CD4-positive, alpha-beta T cell (primary cell): ENCODE measurements at regions not wholly inside any gene's neighbourhood (a gene's known extent, or its start where the extent isn't known, plus 50 kb on each side); places are given as distances from the start of the nearest gene placed in this dataset.

ENCODE experiments used
- ATAC-seq: fragments of 200-7000 bp; cut with Tn5 transposase; one replicate; pipeline ENCODE4 v1.10.0; 2022; ENCODE audit warnings: mild to moderate bottlenecking; ENCODE audit not compliant: poor library complexity
- CTCF ChIA-PET: fragments of 350-600 bp; sonication (Branson Sonifier 250); formaldehyde crosslinking; loops from one replicate; lab custom pipeline; 2021; ENCODE audit warnings: antibody characterized with exemption, inconsistent platforms; lab: Charles Lee
- POLR2A ChIA-PET: fragments of 350-600 bp; sonication (Branson Sonifier 250); formaldehyde crosslinking; loops from one replicate; lab custom pipeline; 2021; ENCODE audit warnings: antibody characterized with exemption, inconsistent platforms; lab: Charles Lee
- DNase-seq, 14 experiments: peaks; one replicate each; pipeline ENCODE4 v3.0.0-alpha.2; 2013 to 2020; ENCODE audit warnings: mixed read lengths in 2 of 14
- H3K27ac ChIP-seq, 2 donors: one replicate each; pipeline versions ENCODE4 v1.5.1 to v1.7.0; 2013; ENCODE audit warnings: low read length in 2 of 2, low read depth in 1 of 2, mild to moderate bottlenecking in 1 of 2
- H3K27me3 ChIP-seq, 2 experiments: 1 replicate in 1 of 2; 2 replicates in 1 of 2; pipeline versions ENCODE4 v1.6.1 to v1.7.0; 2013; ENCODE audit warnings: low read length in 2 of 2, control low read depth in 1 of 2, mild to moderate bottlenecking in 1 of 2, moderate library complexity in 1 of 2; ENCODE audit not compliant: insufficient read depth in 2 of 2, control insufficient read depth in 1 of 2
- H3K36me3 ChIP-seq: one replicate; pipeline ENCODE4 v1.6.1; 2013; ENCODE audit warnings: low read length, control low read depth; ENCODE audit not compliant: insufficient read depth
- H3K4me1 ChIP-seq: one replicate; pipeline ENCODE4 v1.6.1; 2013; ENCODE audit warnings: low read length, control low read depth; ENCODE audit not compliant: insufficient read depth
- H3K4me3 ChIP-seq: one replicate; pipeline ENCODE4 v1.5.1; 2013; ENCODE audit warnings: mild to moderate bottlenecking, low read length, moderate library complexity
- H3K9me3 ChIP-seq, 2 experiments: 1 replicate in 1 of 2; 2 replicates in 1 of 2; pipeline versions ENCODE4 v1.6.1 to v1.7.0; 2013; ENCODE audit warnings: low read length in 2 of 2, mild to moderate bottlenecking in 2 of 2, control low read depth in 1 of 2, moderate library complexity in 1 of 2; ENCODE audit not compliant: control insufficient read depth in 1 of 2, insufficient read depth in 1 of 2
- H3K27ac Mint-ChIP-seq: one replicate; pipeline ENCODE4 v1.8.0; 2020; ENCODE audit warnings: mixed read lengths
- H3K27me3 Mint-ChIP-seq: one replicate; pipeline ENCODE4 v1.8.0; 2021; ENCODE audit warnings: mixed read lengths
- H3K36me3 Mint-ChIP-seq: one replicate; pipeline ENCODE4 v1.8.0; 2021; ENCODE audit warnings: low read depth, mixed read lengths
- H3K4me1 Mint-ChIP-seq: one replicate; pipeline ENCODE4 v1.8.0; 2021; ENCODE audit warnings: low read depth, mixed read lengths
- H3K4me3 Mint-ChIP-seq: one replicate; pipeline ENCODE4 v1.8.0; 2020; ENCODE audit warnings: mild to moderate bottlenecking, mixed read lengths
- H3K9me3 Mint-ChIP-seq: one replicate; pipeline ENCODE4 v1.8.0; 2020; ENCODE audit warnings: mixed read lengths
- CTCF ChIP-seq: fragments of 200-600 bp; IDR thresholded peaks from one replicate; pipeline ENCODE4 v1.8.0; 2022; ENCODE audit warnings: antibody characterized with exemption, mild to moderate bottlenecking
- intact Hi-C, 2 experiments: fragments of 100-400 bp; cut with DNase I in 1 of 2; cut with micrococcal nuclease in 1 of 2; formaldehyde crosslinking; loops; one replicate each; pipeline versions ENCODE4 v1.15.1 to v1.9.0; 2023 to 2025; cut with DNase I, micrococcal nuclease

GRCh38 chr12:11461433-11461832 is 66.1 kb upstream of the PRB2 start:
- no peaks in the 10 kb centered on the region for H3K27me3 Mint-ChIP-seq
- Histone ChIP-seq H3K27me3 (no peaks in the 10 kb centered on the region), H3K27ac (no peak overlapping the region), H3K36me3 (no peaks in the 10 kb centered on the region), H3K4me1 (no peaks in the 10 kb centered on the region), H3K4me3 (no peak overlapping the region), H3K9me3 (no peaks in the 10 kb centered on the region)
- no peak for ATAC-seq
- no peak for TF ChIP-seq CTCF
- no peaks in the 10 kb centered on the region for H3K9me3 Mint-ChIP-seq
- ChIA-PET CTCF (no interaction called here), POLR2A (no interaction called here)
- H3K4me3 Mint-ChIP-seq, result no peak overlapping the region
- DNase-seq, result no peak
- no peaks in the 10 kb centered on the region for H3K4me1 Mint-ChIP-seq
- no peaks in the 10 kb centered on the region for H3K36me3 Mint-ChIP-seq
- H3K27ac Mint-ChIP-seq, result no peak overlapping the region
- intact Hi-C loops, result no loop called here

- intact Hi-C loops, result no loop called here
- Histone ChIP-seq H3K27ac (no peak overlapping the region), H3K4me3 (no peak overlapping the region), H3K9me3 (no peaks in the 10 kb centered on the region), H3K36me3 (no peaks in the 10 kb centered on the region), H3K27me3 (no peaks in the 10 kb centered on the region), H3K4me1 (no peaks in the 10 kb centered on the region)
- H3K27me3 Mint-ChIP-seq, result no peaks in the 10 kb centered on the region
- CTCF ChIA-PET, result no interaction called here
- H3K4me3 Mint-ChIP-seq, result no peak overlapping the region
- no peak for DNase-seq
- no peak for ATAC-seq
- no peaks in the 10 kb centered on the region for H3K4me1 Mint-ChIP-seq
- H3K9me3 Mint-ChIP-seq, result no peaks in the 10 kb centered on the region
- POLR2A ChIA-PET, result no interaction called here
- TF ChIP-seq CTCF, result no peak
- H3K36me3 Mint-ChIP-seq, result no peaks in the 10 kb centered on the region
- H3K27ac Mint-ChIP-seq, result no peak overlapping the region
Observed at GRCh38 chr12:11477110-11477509, 81.7 kb upstream of the PRB2 start.

- H3K27ac Mint-ChIP-seq, result no peak overlapping the region
- H3K4me1 ChIP-seq, result peaks cover 4% of the 10 kb centered on the region
- POLR2A ChIA-PET, result interaction anchor here (0.6 kb wide), 2 partner anchors 14 to 29 kb away, joined by 3 read pairs; no protein-coding TSS in a partner anchor
- ATAC-seq (no peak), DNase-seq (no peak)
- H3K4me3 Mint-ChIP-seq, result no peak overlapping the region
- no peaks in the 10 kb centered on the region for H3K9me3 ChIP-seq
- no peak overlapping the region for H3K4me3 ChIP-seq
- no peaks in the 10 kb centered on the region for H3K36me3 Mint-ChIP-seq
- no peak overlapping the region for H3K27ac ChIP-seq
- CTCF ChIA-PET, result interaction anchor here (0.6 kb wide), 1 partner anchor 388 kb away, joined by 3 read pairs; no protein-coding TSS in a partner anchor
- H3K27me3 ChIP-seq, result no peaks in the 10 kb centered on the region
- H3K27me3 Mint-ChIP-seq, result no peaks in the 10 kb centered on the region
- intact Hi-C loops, result loop anchor here (10.0 kb wide), 4 partner anchors 278 to 1328 kb away; partner anchors contain the start of gene MAGOHB (in 1 of the 2)
- H3K4me1 Mint-ChIP-seq, result peaks cover 5% of the 10 kb centered on the region
- no peaks in the 10 kb centered on the region for H3K9me3 Mint-ChIP-seq
- no peaks in the 10 kb centered on the region for H3K36me3 ChIP-seq
- TF ChIP-seq CTCF, result no peak
Observed at GRCh38 chr12:11482955-11483354, 87.6 kb upstream of the PRB2 start.
